ENCODE measurements at regions not wholly inside any gene's neighbourhood (a gene's known extent, or its start where the extent isn't known, plus 50 kb on each side); places are given as distances from the start of the nearest gene placed in this dataset.

DNA sequence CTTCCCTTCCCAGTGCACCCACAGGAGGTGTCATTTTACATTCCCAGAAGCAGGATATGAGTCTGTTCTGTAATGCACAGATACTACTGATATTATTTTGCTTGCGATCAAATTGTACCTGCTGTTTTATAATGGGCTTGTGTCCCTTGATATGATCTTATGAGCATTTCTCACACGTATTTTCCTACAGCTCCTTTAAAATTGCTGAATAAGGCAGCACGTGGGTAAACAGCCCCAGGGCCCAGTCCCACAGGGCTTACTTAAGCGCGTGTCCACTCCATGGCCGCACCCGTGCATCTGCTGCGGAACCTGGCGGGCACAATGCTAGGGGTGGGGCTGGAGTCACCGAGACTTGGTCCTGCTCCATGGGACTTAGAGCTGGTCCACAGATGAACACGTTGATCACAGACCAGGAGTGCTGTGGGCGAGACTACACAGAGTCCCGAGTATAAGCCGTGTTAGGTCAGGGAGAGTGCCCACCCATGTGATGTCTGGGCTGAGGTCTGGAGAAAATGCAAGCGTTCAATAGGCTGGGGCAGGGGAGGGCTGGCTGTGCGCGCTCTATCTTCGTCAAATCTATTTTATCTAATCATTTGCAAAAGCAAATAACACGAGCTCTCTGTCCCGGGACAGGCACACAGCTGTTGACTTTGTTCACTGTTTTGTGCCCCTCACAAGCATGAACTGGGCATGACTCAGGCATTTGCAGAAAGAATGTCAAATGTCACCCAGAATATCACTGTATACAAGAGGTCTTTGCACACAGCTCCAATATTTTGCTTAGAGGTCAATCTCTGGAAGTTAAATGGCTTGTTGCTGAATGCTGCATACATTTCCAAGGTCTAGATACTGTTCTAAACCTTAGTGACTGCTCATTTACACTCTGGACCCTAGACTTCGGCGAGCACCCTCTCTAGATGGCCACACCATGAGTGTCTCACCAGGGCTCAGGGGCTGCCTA is 119.3 kb downstream of the CRYAA start:
- CTCF ChIA-PET (ENCODE audit: unreplicated experiment) = no interaction called here
- Histone ChIP-seq H3K4me1 (ENCODE audit: insufficient read depth, low read length, poor library complexity, severe bottlenecking) (peaks cover 27% of the 10 kb centered on the region), H3K9me2 (ENCODE audit: insufficient read depth, low read length) (no peaks in the 10 kb centered on the region), H4K20me1 (ENCODE audit: insufficient read depth, low read length) (no peaks in the 10 kb centered on the region), H2AFZ (ENCODE audit: low read length) (no peak overlapping the region), H3K4me2 (ENCODE audit: low read length) (no peak overlapping the region), H3K79me2 (ENCODE audit: insufficient read depth, low read depth, low read length) (no peaks in the 10 kb centered on the region), H3K9me3 (ENCODE audit: low read length) (no peaks in the 10 kb centered on the region), H3K27ac (ENCODE audit: low read depth, low read length, poor library complexity, severe bottlenecking) (no peak overlapping the region), H3K36me3 (ENCODE audit: insufficient read depth, low read length) (no peaks in the 10 kb centered on the region), H3K4me3 (ENCODE audit: low read depth, low read length, poor library complexity, severe bottlenecking) (no peak overlapping the region)
- BruUV-seq (replicated peaks) = no TSS peak
- POLR2A ChIA-PET = no interaction called here
- intact Hi-C loops (cut with micrococcal nuclease; ENCODE audit: unreplicated experiment) = no loop called here
- DNase-seq (ENCODE audit: low spot score) = no peak
- TF ChIP-seq EZH2phosphoT487 (IDR thresholded peaks at IDR 0.05; ENCODE audit: borderline replicate concordance, low read depth, low read length) = no peak
- TF ChIP-seq, protein P1, sequence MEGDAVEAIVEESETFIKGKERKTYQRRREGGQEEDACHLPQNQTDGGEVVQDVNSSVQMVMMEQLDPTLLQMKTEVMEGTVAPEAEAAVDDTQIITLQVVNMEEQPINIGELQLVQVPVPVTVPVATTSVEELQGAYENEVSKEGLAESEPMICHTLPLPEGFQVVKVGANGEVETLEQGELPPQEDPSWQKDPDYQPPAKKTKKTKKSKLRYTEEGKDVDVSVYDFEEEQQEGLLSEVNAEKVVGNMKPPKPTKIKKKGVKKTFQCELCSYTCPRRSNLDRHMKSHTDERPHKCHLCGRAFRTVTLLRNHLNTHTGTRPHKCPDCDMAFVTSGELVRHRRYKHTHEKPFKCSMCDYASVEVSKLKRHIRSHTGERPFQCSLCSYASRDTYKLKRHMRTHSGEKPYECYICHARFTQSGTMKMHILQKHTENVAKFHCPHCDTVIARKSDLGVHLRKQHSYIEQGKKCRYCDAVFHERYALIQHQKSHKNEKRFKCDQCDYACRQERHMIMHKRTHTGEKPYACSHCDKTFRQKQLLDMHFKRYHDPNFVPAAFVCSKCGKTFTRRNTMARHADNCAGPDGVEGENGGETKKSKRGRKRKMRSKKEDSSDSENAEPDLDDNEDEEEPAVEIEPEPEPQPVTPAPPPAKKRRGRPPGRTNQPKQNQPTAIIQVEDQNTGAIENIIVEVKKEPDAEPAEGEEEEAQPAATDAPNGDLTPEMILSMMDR (conservative IDR thresholded peaks at IDR 0.05; ENCODE audit: low read length) = no peak

- Histone ChIP-seq H3K4me1 (ENCODE audit: insufficient read depth, low read length, poor library complexity, severe bottlenecking) (peaks cover 27% of the 10 kb centered on the region), H4K20me1 (ENCODE audit: insufficient read depth, low read length) (no peaks in the 10 kb centered on the region), H3K79me2 (ENCODE audit: insufficient read depth, low read depth, low read length) (no peaks in the 10 kb centered on the region), H3K9me2 (ENCODE audit: insufficient read depth, low read length) (no peaks in the 10 kb centered on the region), H3K27ac (ENCODE audit: low read depth, low read length, poor library complexity, severe bottlenecking) (no peak overlapping the region), H3K9me3 (ENCODE audit: low read length) (no peaks in the 10 kb centered on the region), H3K4me3 (ENCODE audit: low read depth, low read length, poor library complexity, severe bottlenecking) (no peak overlapping the region), H3K4me2 (ENCODE audit: low read length) (no peak overlapping the region), H3K36me3 (ENCODE audit: insufficient read depth, low read length) (no peaks in the 10 kb centered on the region), H2AFZ (ENCODE audit: low read length) (no peak overlapping the region)
- CTCF ChIA-PET (ENCODE audit: unreplicated experiment) = no interaction called here
- POLR2A ChIA-PET = no interaction called here
- TF ChIP-seq EZH2phosphoT487 (IDR thresholded peaks at IDR 0.05; ENCODE audit: borderline replicate concordance, low read depth, low read length) = no peak
- TF ChIP-seq, protein P1 (conservative IDR thresholded peaks at IDR 0.05; ENCODE audit: low read length) = no peak
- BruUV-seq (replicated peaks) = no TSS peak
- DNase-seq (ENCODE audit: low spot score) = no peak
- intact Hi-C loops (cut with micrococcal nuclease; ENCODE audit: unreplicated experiment) = no loop called here
Observed at GRCh38 chr21:43287111-43287760, 118.4 kb downstream of the CRYAA start.

- H3K9me2 ChIP-seq (ENCODE audit: insufficient read depth, low read length) = no peaks in the 10 kb centered on the region
- H3K27ac ChIP-seq (ENCODE audit: low read depth, low read length, poor library complexity, severe bottlenecking) = no peak overlapping the region
Observed at GRCh38 chr21:43286196-43286595, 117.4 kb downstream of the CRYAA start.

More at GRCh38 chr21:43286196-43286595, 117.4 kb downstream of the CRYAA start:
- Histone ChIP-seq H3K4me3 (ENCODE audit: low read depth, low read length, poor library complexity, severe bottlenecking) (no peak overlapping the region), H3K9me3 (ENCODE audit: low read length) (no peaks in the 10 kb centered on the region), H3K4me1 (ENCODE audit: insufficient read depth, low read length, poor library complexity, severe bottlenecking) (peaks cover 23% of the 10 kb centered on the region), H3K4me2 (ENCODE audit: low read length) (no peak overlapping the region), H2AFZ (ENCODE audit: low read length) (no peak overlapping the region), H4K20me1 (ENCODE audit: insufficient read depth, low read length) (no peaks in the 10 kb centered on the region), H3K36me3 (ENCODE audit: insufficient read depth, low read length) (no peaks in the 10 kb centered on the region), H3K79me2 (ENCODE audit: insufficient read depth, low read depth, low read length) (no peaks in the 10 kb centered on the region)
- POLR2A ChIA-PET = no interaction called here
- BruUV-seq (replicated peaks) = no TSS peak
- intact Hi-C loops (cut with micrococcal nuclease; ENCODE audit: unreplicated experiment) = no loop called here
- DNase-seq (ENCODE audit: low spot score) = no peak
- CTCF ChIA-PET (ENCODE audit: unreplicated experiment) = no interaction called here
- no peak for TF ChIP-seq EZH2phosphoT487 (IDR thresholded peaks at IDR 0.05; ENCODE audit: borderline replicate concordance, low read depth, low read length)
- TF ChIP-seq, protein P1 (conservative IDR thresholded peaks at IDR 0.05; ENCODE audit: low read length) = no peak
